Adrenal gland (tissue), 5 donors: ENCODE measurements at regions not wholly inside any gene's neighbourhood (a gene's known extent, or its start where the extent isn't known, plus 50 kb on each side); places are given as distances from the start of the nearest gene placed in this dataset.

ENCODE experiments used
- CTCF ChIP-seq, 6 experiments: fragments of 450-650 bp in 4 of 6; fragments of 200-600 bp in 2 of 6; sonication (generic) in 1 of 6; IDR thresholded peaks; 1 replicate in 5 of 6; 2 replicates in 1 of 6; pipeline versions ENCODE4 v1.5.1 to v1.8.0; 2016 to 2021; ENCODE audit warnings: antibody characterized with exemption in 6 of 6, mild to moderate bottlenecking in 2 of 6, moderate library complexity in 1 of 6
- POLR2A ChIP-seq, 2 donors: fragments of 450-650 bp; IDR thresholded peaks; one replicate each; pipeline ENCODE4 v1.6.1; 2017; ENCODE audit warnings: antibody characterized with exemption in 2 of 2, mild to moderate bottlenecking in 2 of 2, moderate library complexity in 1 of 2
- donor health status: DM: no; HTN: no; CAD: no.

- no peak for TF ChIP-seq POLR2A (IDR thresholded peaks at IDR 0.05)
- no peak for TF ChIP-seq CTCF (IDR thresholded peaks at IDR 0.05)
Measured at GRCh38 chr15:31263751-31264558, 62.7 kb upstream of the KLF13 start.
